ENCODE measurements at regions not wholly inside any gene's neighbourhood (a gene's known extent, or its start where the extent isn't known, plus 50 kb on each side); places are given as distances from the start of the nearest gene placed in this dataset.

- TF ChIP-seq ZKSCAN8 (CRISPR knock-in tag; IDR thresholded peaks at IDR 0.05; ENCODE audit: borderline replicate concordance), result no peak
- TF ChIP-seq ZSCAN12 (CRISPR knock-in tag; IDR thresholded peaks at IDR 0.05), result no peak
- TF ChIP-seq KDM4B (CRISPR knock-in tag; IDR thresholded peaks at IDR 0.05), result no peak
- Histone ChIP-seq H3K4me3 (replicated peaks in 1 of 3; ENCODE audit: insufficient read depth in 1 of 3, low read depth in 2 of 3, low read length in 3 of 3) (no peak overlapping the region), H3K4me1 (ENCODE audit: insufficient read depth, low read length) (no peaks in the 10 kb centered on the region), H3K27me3 (ENCODE audit: control insufficient read depth in 1 of 2, insufficient read depth in 2 of 2, low read length in 2 of 2) (no peaks in the 10 kb centered on the region; a peak in 1 of 5 replicates), H3K4me2 (ENCODE audit: low read depth, low read length) (no peak overlapping the region), H3K79me2 (ENCODE audit: insufficient read depth, low read length) (no peaks in the 10 kb centered on the region), H4K20me1 (ENCODE audit: insufficient read depth, low read length) (no peaks in the 10 kb centered on the region), H3K9ac (ENCODE audit: insufficient read depth, low read depth, low read length) (no peak overlapping the region), H3K9me3 (ENCODE audit: low read length) (0 out of 2 replicates have a peak, but pooled peaks cover 6% of the 10 kb centered on the region), H2AFZ (ENCODE audit: low read length) (no peak overlapping the region), H3K27ac (ENCODE audit: extremely low read length, insufficient read depth, low read length) (no peak overlapping the region), H3K36me3 (replicated peaks in 1 of 2; ENCODE audit: control insufficient read depth in 1 of 2, insufficient read depth in 2 of 2, low read length in 2 of 2) (no peaks in the 10 kb centered on the region)
- ChIA-PET POLR2A (no interaction called here), CTCF (ENCODE audit: low intra/inter-chr PET ratio, low total read pairs) (no interaction called here)
- BruUV-seq (replicated peaks), result no TSS peak
- ATAC-seq (no peak), DNase-seq (ENCODE audit: low spot score) (no peak), FAIRE-seq (no peak)
- in situ Hi-C loops (cut with HindIII; ENCODE audit: extremely low pct_ligation_motif_present, low pct_unique_long_range_greater_than_20kb), result no loop called here
- 14% methylated on average over 2 of the region's 2 CpGs for WGBS (ENCODE audit: low lambda C conversion rate)
- intact Hi-C loops (cut with micrococcal nuclease; ENCODE audit: unreplicated experiment), result no loop called here
These were observed 448.9 kb downstream of the OCA2 start for GRCh38 chr15:27650244-27650643.

- intact Hi-C loops (cut with micrococcal nuclease; ENCODE audit: unreplicated experiment) (no loop called here), in situ Hi-C loops (cut with HindIII; ENCODE audit: extremely low pct_ligation_motif_present, low pct_unique_long_range_greater_than_20kb) (no loop called here)
- Histone ChIP-seq H3K9me3 (ENCODE audit: low read length) (peaks cover 11% of the 10 kb centered on the region; the same call in 1 of the 2 replicates), H3K36me3 (replicated peaks in 1 of 2; ENCODE audit: control insufficient read depth in 1 of 2, insufficient read depth in 2 of 2, low read length in 2 of 2) (no peaks in the 10 kb centered on the region), H2AFZ (ENCODE audit: low read length) (no peak overlapping the region), H3K79me2 (ENCODE audit: insufficient read depth, low read length) (no peaks in the 10 kb centered on the region), H3K27ac (ENCODE audit: extremely low read length, insufficient read depth, low read length) (no peak overlapping the region), H3K9ac (ENCODE audit: insufficient read depth, low read depth, low read length) (no peak overlapping the region), H3K4me3 (replicated peaks in 1 of 3; ENCODE audit: insufficient read depth in 1 of 3, low read depth in 2 of 3, low read length in 3 of 3) (no peak overlapping the region), H3K4me2 (ENCODE audit: low read depth, low read length) (no peak overlapping the region), H3K4me1 (ENCODE audit: insufficient read depth, low read length) (no peaks in the 10 kb centered on the region), H3K27me3 (ENCODE audit: control insufficient read depth in 1 of 2, insufficient read depth in 2 of 2, low read length in 2 of 2) (no peaks in the 10 kb centered on the region; a peak in 1 of 5 replicates), H4K20me1 (ENCODE audit: insufficient read depth, low read length) (no peaks in the 10 kb centered on the region)
- ATAC-seq (no peak), DNase-seq (ENCODE audit: low spot score) (no peak), FAIRE-seq (no peak)
- ChIA-PET POLR2A (no interaction called here), CTCF (ENCODE audit: low intra/inter-chr PET ratio, low total read pairs) (no interaction called here)
- no TSS peak for BruUV-seq (replicated peaks)
- no peak for TF ChIP-seq KMT2B (CRISPR knock-in tag; IDR thresholded peaks at IDR 0.05)
- TF ChIP-seq ZNF549 (CRISPR knock-in tag; IDR thresholded peaks at IDR 0.05), result no peak
- no peak for TF ChIP-seq ZNF274 (CRISPR knock-in tag; IDR thresholded peaks at IDR 0.05)
- no peak for TF ChIP-seq ZNF646 (CRISPR knock-in tag; IDR thresholded peaks at IDR 0.05)
- no peak for TF ChIP-seq RCOR2 (CRISPR knock-in tag; IDR thresholded peaks at IDR 0.05)
- 4% methylated on average over 4 of the region's 4 CpGs for WGBS (ENCODE audit: low lambda C conversion rate)
These were observed 450.8 kb downstream of the OCA2 start for GRCh38 chr15:27648359-27648758.

Data from HepG2 (cell line).